ENCODE measurements at regions not wholly inside any gene's neighbourhood (a gene's known extent, or its start where the extent isn't known, plus 50 kb on each side); places are given as distances from the start of the nearest gene placed in this dataset.

GRCh38 chr15:66620341-66620740, 54.5 kb upstream of the LCTL start (continued):
- TF ChIP-seq ZNF274 (IDR thresholded peaks at IDR 0.05; ENCODE audit: low read depth, low read length) = no peak
- no peak for TF ChIP-seq JUND (IDR thresholded peaks at IDR 0.05)

GRCh38 chr15:66620744-66621344, 55.0 kb upstream of the LCTL start:
- ATAC-seq (no peak), DNase-seq (ENCODE audit: low read depth, low spot score) (no peak)
- ChIA-PET RAD21 (ENCODE audit: low non-redundant PET in 1 of 2, low total read pairs in 2 of 2, uncharacterized antibody in 2 of 2, unreplicated experiment in 2 of 2) (no interaction called here), POLR2A (no interaction called here), CTCF (interaction anchor here (1.3 kb wide), 1 partner anchor 231 kb away, joined by 6 read pairs; no protein-coding TSS in a partner anchor)
- Histone ChIP-seq H3K4me3 (replicated peaks in 1 of 2; ENCODE audit: low read depth in 1 of 2, low read length in 2 of 2) (no peak overlapping the region), H3K4me1 (ENCODE audit: control insufficient read depth in 1 of 2, insufficient read depth in 2 of 2, low read length in 2 of 2) (peaks cover 6 to 25% of the 10 kb centered on the region in 2 experiments; a peak in 3 of 4 replicates), H3K9me2 (ENCODE audit: insufficient read depth) (no peaks in the 10 kb centered on the region), H3K4me2 (ENCODE audit: low read length) (no peak overlapping the region), H3K27me3 (ENCODE audit: insufficient read depth, low read length) (no peaks in the 10 kb centered on the region), H3K79me2 (ENCODE audit: insufficient read depth, low read length) (no peaks in the 10 kb centered on the region), H3K27ac (ENCODE audit: low read depth, low read length) (no peak overlapping the region), H4K20me1 (ENCODE audit: insufficient read depth) (no peaks in the 10 kb centered on the region), H3K9ac (ENCODE audit: low read length) (no peak overlapping the region), H3K36me3 (ENCODE audit: control insufficient read depth in 1 of 2, insufficient read depth in 2 of 2, low read length in 2 of 2) (no peaks in the 10 kb centered on the region), H3K9me3 (ENCODE audit: control insufficient read depth in 1 of 2, insufficient read depth in 1 of 2, low read depth in 1 of 2, low read length in 2 of 2) (no peaks in the 10 kb centered on the region), H2AFZ (ENCODE audit: low read depth, low read length, poor library complexity, severe bottlenecking) (no peak overlapping the region)
- TF ChIP-seq TCF7L2 (IDR thresholded peaks at IDR 0.05; ENCODE audit: borderline replicate concordance, extremely low read depth, insufficient read depth, insufficient read length) (no peak), YY1 (IDR thresholded peaks at IDR 0.05; ENCODE audit: extremely low read depth, insufficient replicate concordance, low read depth, low read length) (no peak), ZFX (IDR thresholded peaks at IDR 0.05) (no peak)
- BruUV-seq (replicated peaks) = no TSS peak
- intact Hi-C loops (cut with micrococcal nuclease) = no loop called here
